ENCODE measurements at regions not wholly inside any gene's neighbourhood (a gene's known extent, or its start where the extent isn't known, plus 50 kb on each side); places are given as distances from the start of the nearest gene placed in this dataset.

- DNase-seq = no peak
Measured at GRCh38 chr21:27257908-27258556, 291.1 kb upstream of the ADAMTS5 start.

- DNase-seq = no peak
Measured at GRCh38 chr21:27257226-27257625, 290.3 kb upstream of the ADAMTS5 start.

- DNase-seq = no peak
Measured at GRCh38 chr21:27251752-27252151, 284.9 kb upstream of the ADAMTS5 start.

GRCh38 chr21:27250366-27250765 lies 283.5 kb upstream of the ADAMTS5 start:
- no peak for DNase-seq

GRCh38 chr21:27248814-27249213 lies 281.9 kb upstream of the ADAMTS5 start:
- no peak for DNase-seq

- DNase-seq = no peak
Measured at GRCh38 chr21:27246741-27247140, 279.9 kb upstream of the ADAMTS5 start.

- DNase-seq = no peak
Measured at GRCh38 chr21:27244776-27245175, 277.9 kb upstream of the ADAMTS5 start.

GRCh38 chr21:27244352-27244751 lies 277.5 kb upstream of the ADAMTS5 start:
- no peak for DNase-seq

- no peak for DNase-seq
Measured at GRCh38 chr21:27240839-27241238, 274.0 kb upstream of the ADAMTS5 start.

- no peak for DNase-seq
Measured at GRCh38 chr21:27233514-27234115, 266.7 kb upstream of the ADAMTS5 start.

GRCh38 chr21:27225940-27226339 lies 259.1 kb upstream of the ADAMTS5 start:
- no peak for DNase-seq

- DNase-seq = no peak
Measured at GRCh38 chr21:27225151-27225550, 258.3 kb upstream of the ADAMTS5 start.

- DNase-seq = no peak
Measured at GRCh38 chr21:27224169-27224568, 257.3 kb upstream of the ADAMTS5 start.

- DNase-seq = no peak
Measured at GRCh38 chr21:27221077-27221476, 254.2 kb upstream of the ADAMTS5 start.

GRCh38 chr21:27220416-27220815 lies 253.5 kb upstream of the ADAMTS5 start:
- DNase-seq = no peak

GRCh38 chr21:27219068-27219467 lies 252.2 kb upstream of the ADAMTS5 start:
- no peak for DNase-seq

- DNase-seq = no peak
Measured at GRCh38 chr21:27213303-27213702, 246.4 kb upstream of the ADAMTS5 start.

- no peak for DNase-seq
Measured at GRCh38 chr21:27212441-27212840, 245.6 kb upstream of the ADAMTS5 start.

GRCh38 chr21:27209546-27209945 lies 242.7 kb upstream of the ADAMTS5 start:
- no peak for DNase-seq

GRCh38 chr21:27206368-27206982 lies 239.6 kb upstream of the ADAMTS5 start:
- no peak for DNase-seq

- no peak for DNase-seq
Measured at GRCh38 chr21:27202301-27202700, 235.4 kb upstream of the ADAMTS5 start.

GRCh38 chr21:27201197-27201596 lies 234.3 kb upstream of the ADAMTS5 start:
- no peak for DNase-seq

GRCh38 chr21:27196651-27197050 lies 229.8 kb upstream of the ADAMTS5 start:
- no peak for DNase-seq

GRCh38 chr21:27192281-27192949 lies 225.5 kb upstream of the ADAMTS5 start:
- DNase-seq = no peak

All from NCI-H1105 (cell line).